OCI-LY1 (cell line): ENCODE measurements at regions not wholly inside any gene's neighbourhood (a gene's known extent, or its start where the extent isn't known, plus 50 kb on each side); places are given as distances from the start of the nearest gene placed in this dataset.

Experiments
- CTCF ChIP-seq: fragments of 200-600 bp; sonication (generic), shearing (Covaris generic); IDR thresholded peaks from 2 replicates; pipeline ENCODE4 v1.5.1; 2017; ENCODE audit warnings: mild to moderate bottlenecking, antibody characterized with exemption, low read length, moderate library complexity, mixed read lengths
- EZH2 ChIP-seq: fragments of 200-600 bp; sonication (generic), shearing (Covaris generic); IDR thresholded peaks from 2 replicates; pipeline ENCODE4 v1.8.0; 2017; ENCODE audit warnings: borderline replicate concordance, mixed run types, mild to moderate bottlenecking, antibody characterized with exemption, low read length, moderate library complexity, mixed read lengths

GRCh38 chr16:16985707-16986106 lies 485.1 kb downstream of the XYLT1 start:
- TF ChIP-seq CTCF, result no peak
- no peak for TF ChIP-seq EZH2
